Endothelial cell of umbilical vein (primary cell): ENCODE measurements at regions not wholly inside any gene's neighbourhood (a gene's known extent, or its start where the extent isn't known, plus 50 kb on each side); places are given as distances from the start of the nearest gene placed in this dataset.

ENCODE experiments used
- BruUV-seq: library from RNA; stranded (reverse); fragments of 400-500 nt; replicated peaks from 2 replicates; lab custom pipeline; 2021; lab: Mats Ljungman, UMichigan
- CTCF ChIA-PET: fragments of 300-600, 350-600 bp; sonication (Branson Sonifier 250); formaldehyde crosslinking; loops from one replicate; lab custom pipeline; 2021; ENCODE audit warnings: antibody characterized with exemption, inconsistent platforms; lab: Charles Lee
- POLR2A ChIA-PET: fragments of 300-600, 350-600 bp; sonication (Branson Sonifier 250); formaldehyde crosslinking; loops from one replicate; lab custom pipeline; 2021; ENCODE audit warnings: antibody characterized with exemption, inconsistent platforms; lab: Charles Lee
- DNase-seq: peaks from one replicate; pipeline ENCODE4 v3.0.0-alpha.2; 2011; ENCODE audit warnings: low read depth, low spot score
- FAIRE-seq: peaks from 2 replicates; lab custom pipeline; 2011; peaks lifted over from hg19 to GRCh38; lab: Jason Lieb, UNC
- H2AFZ ChIP-seq: 2 replicates; pipeline ENCODE4 v1.6.0; 2012; ENCODE audit warnings: low read depth, low read length, control low read depth, inconsistent platforms
- H3K27ac ChIP-seq: 2 replicates; pipeline ENCODE4 v1.5.1; 2011; ENCODE audit warnings: low read depth, mild to moderate bottlenecking, control low read depth, low read length, moderate library complexity; ENCODE audit not compliant: insufficient read depth
- H3K27me3 ChIP-seq, 2 experiments: 2 replicates each; pipeline versions ENCODE4 v1.6.0 to v1.6.1; 2011; ENCODE audit warnings: low read length in 2 of 2, mixed read lengths in 1 of 2; ENCODE audit not compliant: control insufficient read depth in 2 of 2, insufficient read depth in 2 of 2
- H3K36me3 ChIP-seq, 2 experiments: 2 replicates in 1 of 2; 3 replicates in 1 of 2; pipeline ENCODE4 v1.5.1; 2011; ENCODE audit warnings: low read length in 2 of 2, mild to moderate bottlenecking in 1 of 2, moderate library complexity in 1 of 2; ENCODE audit not compliant: control insufficient read depth in 2 of 2, insufficient read depth in 2 of 2; ENCODE audit errors: extremely low read depth in 1 of 2
- H3K4me1 ChIP-seq: 3 replicates; pipeline ENCODE4 v1.5.1; 2011; ENCODE audit warnings: mild to moderate bottlenecking, low read length; ENCODE audit not compliant: control insufficient read depth, insufficient read depth; ENCODE audit errors: extremely low read depth
- H3K4me2 ChIP-seq: 2 replicates; pipeline ENCODE4 v1.6.1; 2011; ENCODE audit warnings: low read length, control low read depth, mixed read lengths; ENCODE audit not compliant: insufficient read depth
- H3K4me3 ChIP-seq, 3 experiments: fragments of 200-600 bp in 1 of 3; sonication (generic), shearing (Covaris generic) in 1 of 3; replicated peaks in 1 of 3; 2 replicates each; pipeline ENCODE4 v1.5.1; 2011 to 2016; ENCODE audit warnings: control low read depth in 3 of 3, low read length in 3 of 3, mild to moderate bottlenecking in 2 of 3, inconsistent platforms in 1 of 3, low read depth in 1 of 3, moderate library complexity in 1 of 3; ENCODE audit not compliant: insufficient read depth in 1 of 3
- H3K79me2 ChIP-seq: 2 replicates; pipeline ENCODE4 v1.6.0; 2012; ENCODE audit warnings: low read length, inconsistent platforms; ENCODE audit not compliant: control insufficient read depth, insufficient read depth
- H3K9ac ChIP-seq: replicated peaks from 2 replicates; pipeline ENCODE3; 2011; ENCODE audit warnings: low read length, control low read depth; ENCODE audit not compliant: insufficient read depth; ENCODE audit errors: extremely low read depth
- H3K9me1 ChIP-seq: replicated peaks from 3 replicates; pipeline ENCODE4 v1.6.0; 2011; ENCODE audit warnings: mild to moderate bottlenecking, low read length; ENCODE audit not compliant: control insufficient read depth, insufficient read depth; ENCODE audit errors: extremely low read depth
- H3K9me3 ChIP-seq: replicated peaks from 2 replicates; pipeline ENCODE4 v1.5.1; 2012; ENCODE audit warnings: low read length, inconsistent platforms; ENCODE audit not compliant: control insufficient read depth, insufficient read depth
- H4K20me1 ChIP-seq: replicated peaks from 2 replicates; pipeline ENCODE3; 2011; ENCODE audit warnings: mild to moderate bottlenecking, low read length; ENCODE audit not compliant: control insufficient read depth, insufficient read depth; ENCODE audit errors: extremely low read depth
- EZH2 ChIP-seq: IDR thresholded peaks from 2 replicates; pipeline ENCODE4 v1.6.1; 2012; ENCODE audit warnings: borderline replicate concordance, low read depth, mild to moderate bottlenecking, moderate library complexity, low read length, inconsistent platforms; ENCODE audit not compliant: severe bottlenecking
- FOS ChIP-seq: IDR thresholded peaks from 2 replicates; pipeline ENCODE4 v1.6.1; 2011; ENCODE audit warnings: mild to moderate bottlenecking, low read length, moderate library complexity, borderline replicate concordance; ENCODE audit not compliant: insufficient read depth
- JUN ChIP-seq: IDR thresholded peaks from 2 replicates; pipeline ENCODE4 v1.6.1; 2011; ENCODE audit warnings: borderline replicate concordance, low read depth; ENCODE audit not compliant: insufficient read length, insufficient read depth
- POLR2A ChIP-seq: IDR thresholded peaks from 2 replicates; pipeline ENCODE4 v1.6.1; 2012; ENCODE audit warnings: low read depth, mild to moderate bottlenecking, control low read depth, low read length
- POLR2AphosphoS5 ChIP-seq: IDR thresholded peaks from 2 replicates; pipeline ENCODE4 v1.6.1; 2012; ENCODE audit warnings: low read depth, mild to moderate bottlenecking, control low read depth, low read length, moderate library complexity; ENCODE audit not compliant: insufficient read depth
- dilution Hi-C: fragments of 300-500 bp; cut with MboI; formaldehyde crosslinking; loops from one replicate; pipeline ENCODE4 v1.15.0; 2019; ENCODE audit warnings: low sequenced_read_pairs; ENCODE audit not compliant: extremely low pct_ligation_motif_present
- intact Hi-C: fragments of 100-400 bp; cut with micrococcal nuclease; formaldehyde crosslinking; loops from one replicate; pipeline ENCODE4 v1.10.0; 2022
- TF ChIP-seq, protein P1 (sequence below): IDR thresholded peaks from 2 replicates; pipeline ENCODE4 v1.6.1; 2011; ENCODE audit not compliant: insufficient read depth, insufficient read length
- TF ChIP-seq, protein P2 (sequence below), 2 donors: IDR thresholded peaks; 1 replicate in 1 of 2; 2 replicates in 1 of 2; pipeline ENCODE4 v1.5.1; 2011; ENCODE audit warnings: low read length in 2 of 2, mild to moderate bottlenecking in 2 of 2, moderate library complexity in 2 of 2, control low read depth in 1 of 2, inconsistent platforms in 1 of 2, low read depth in 1 of 2; ENCODE audit not compliant: insufficient read depth in 1 of 2; ENCODE audit errors: extremely low read depth in 1 of 2

DNA sequence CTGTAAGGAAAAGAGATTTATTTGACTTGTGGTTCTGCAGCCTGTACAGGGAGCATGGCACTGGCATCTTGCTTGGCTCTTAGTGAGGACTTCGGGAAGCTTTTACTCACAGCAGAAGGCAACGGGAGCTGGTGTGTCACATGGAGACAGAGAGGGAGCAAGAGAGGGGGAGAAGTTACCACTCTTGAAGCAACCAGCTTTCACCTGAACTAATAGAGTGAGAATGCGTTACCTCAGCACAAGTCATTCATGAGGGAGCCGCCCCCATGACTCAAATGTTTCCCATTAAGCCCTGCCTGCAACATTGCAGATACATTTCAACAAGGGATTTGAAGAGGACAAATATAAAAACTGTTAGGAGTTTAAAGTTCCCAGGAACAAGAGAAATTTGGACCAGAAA, 190.0 kb downstream of the CYRIA start:
- H3K4me2 ChIP-seq: no peak overlapping the region
- H3K9me1 ChIP-seq: no peaks in the 10 kb centered on the region
- H3K4me3 ChIP-seq: no peak overlapping the region
- no peaks in the 10 kb centered on the region for H4K20me1 ChIP-seq
- no peaks in the 10 kb centered on the region for H3K36me3 ChIP-seq
- H3K4me1 ChIP-seq: no peaks in the 10 kb centered on the region
- no peaks in the 10 kb centered on the region for H3K79me2 ChIP-seq
- intact Hi-C loops: no loop called here
- dilution Hi-C loops: no loop called here
- H3K27ac ChIP-seq: no peak overlapping the region
- no peaks in the 10 kb centered on the region for H3K9me3 ChIP-seq
- TF ChIP-seq, protein P1, sequence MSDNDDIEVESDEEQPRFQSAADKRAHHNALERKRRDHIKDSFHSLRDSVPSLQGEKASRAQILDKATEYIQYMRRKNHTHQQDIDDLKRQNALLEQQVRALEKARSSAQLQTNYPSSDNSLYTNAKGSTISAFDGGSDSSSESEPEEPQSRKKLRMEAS: no peak
- TF ChIP-seq, protein P2, sequence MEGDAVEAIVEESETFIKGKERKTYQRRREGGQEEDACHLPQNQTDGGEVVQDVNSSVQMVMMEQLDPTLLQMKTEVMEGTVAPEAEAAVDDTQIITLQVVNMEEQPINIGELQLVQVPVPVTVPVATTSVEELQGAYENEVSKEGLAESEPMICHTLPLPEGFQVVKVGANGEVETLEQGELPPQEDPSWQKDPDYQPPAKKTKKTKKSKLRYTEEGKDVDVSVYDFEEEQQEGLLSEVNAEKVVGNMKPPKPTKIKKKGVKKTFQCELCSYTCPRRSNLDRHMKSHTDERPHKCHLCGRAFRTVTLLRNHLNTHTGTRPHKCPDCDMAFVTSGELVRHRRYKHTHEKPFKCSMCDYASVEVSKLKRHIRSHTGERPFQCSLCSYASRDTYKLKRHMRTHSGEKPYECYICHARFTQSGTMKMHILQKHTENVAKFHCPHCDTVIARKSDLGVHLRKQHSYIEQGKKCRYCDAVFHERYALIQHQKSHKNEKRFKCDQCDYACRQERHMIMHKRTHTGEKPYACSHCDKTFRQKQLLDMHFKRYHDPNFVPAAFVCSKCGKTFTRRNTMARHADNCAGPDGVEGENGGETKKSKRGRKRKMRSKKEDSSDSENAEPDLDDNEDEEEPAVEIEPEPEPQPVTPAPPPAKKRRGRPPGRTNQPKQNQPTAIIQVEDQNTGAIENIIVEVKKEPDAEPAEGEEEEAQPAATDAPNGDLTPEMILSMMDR (IDR thresholded peaks at IDR 0.05; ENCODE audit: extremely low read depth in 1 of 2, insufficient read depth in 1 of 2, low read depth in 1 of 2, low read length in 2 of 2): no peak
- TF ChIP-seq FOS: no peak
- no peak for TF ChIP-seq POLR2AphosphoS5
- no peak for TF ChIP-seq JUN
- TF ChIP-seq POLR2A: no peak
- H2AFZ ChIP-seq: no peak overlapping the region
- ChIA-PET CTCF (no interaction called here), POLR2A (no interaction called here)
- FAIRE-seq: no peak
- DNase-seq: no peak
- no TSS peak for BruUV-seq
- H3K27me3 ChIP-seq: no peaks in the 10 kb centered on the region
- no peak overlapping the region for H3K9ac ChIP-seq

DNA sequence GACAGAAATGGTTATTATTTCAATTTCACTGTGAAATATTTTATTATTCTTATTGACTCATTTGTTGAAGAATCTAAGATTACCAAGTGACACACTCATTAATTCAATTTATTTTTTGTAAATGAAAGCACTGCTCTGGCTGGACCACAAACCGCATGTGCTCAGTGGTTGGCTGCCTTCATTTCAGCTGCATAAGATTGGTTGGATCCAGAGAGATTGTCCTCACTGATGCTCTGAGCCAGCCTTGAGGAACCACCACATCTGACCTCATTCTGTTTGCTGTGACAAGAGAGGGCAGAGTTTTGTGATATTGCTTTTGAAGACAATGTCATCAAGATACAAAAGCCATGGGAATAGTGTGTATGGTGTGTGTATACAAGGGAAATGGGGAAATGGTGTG, 192.1 kb downstream of the CYRIA start:
- Histone ChIP-seq H3K9me3 (no peaks in the 10 kb centered on the region), H3K79me2 (no peaks in the 10 kb centered on the region), H3K4me2 (no peak overlapping the region), H3K9me1 (no peaks in the 10 kb centered on the region), H3K9ac (no peak overlapping the region), H4K20me1 (no peaks in the 10 kb centered on the region), H3K4me1 (no peaks in the 10 kb centered on the region), H2AFZ (no peak overlapping the region), H3K36me3 (no peaks in the 10 kb centered on the region), H3K27ac (no peak overlapping the region), H3K4me3 (no peak overlapping the region), H3K27me3 (no peaks in the 10 kb centered on the region)
- CTCF ChIA-PET: no interaction called here
- dilution Hi-C loops: no loop called here
- DNase-seq (no peak), FAIRE-seq (no peak)
- no TSS peak for BruUV-seq
- POLR2A ChIA-PET: no interaction called here
- intact Hi-C loops: no loop called here
- no peak for TF ChIP-seq POLR2A
- TF ChIP-seq JUN: no peak
- no peak for TF ChIP-seq POLR2AphosphoS5
- no peak for TF ChIP-seq EZH2
- TF ChIP-seq, protein P2 (IDR thresholded peaks at IDR 0.05; ENCODE audit: extremely low read depth in 1 of 2, insufficient read depth in 1 of 2, low read depth in 1 of 2, low read length in 2 of 2): no peak
